H9 (cell line): ENCODE measurements at regions not wholly inside any gene's neighbourhood (a gene's known extent, or its start where the extent isn't known, plus 50 kb on each side); places are given as distances from the start of the nearest gene placed in this dataset.
"Not testable (repeated sequence)": the region's sequence is repeated elsewhere in the genome, so short reads cannot be mapped to it uniquely, and the experiment has no call there.

Experiments
- DNase-seq: peaks from one replicate; pipeline ENCODE4 v3.0.0-alpha.2; 2017
- H2AFZ ChIP-seq: one replicate; pipeline ENCODE4 v1.6.1; 2013; ENCODE audit warnings: mild to moderate bottlenecking, low read length, control low read depth, moderate library complexity
- H2AK5ac ChIP-seq: 2 replicates; pipeline ENCODE4 v1.6.1; 2013; ENCODE audit warnings: low read length, control low read depth, mixed read lengths; ENCODE audit not compliant: insufficient read length
- H2BK120ac ChIP-seq: one replicate; pipeline ENCODE4 v1.6.1; 2013; ENCODE audit warnings: low read depth, mild to moderate bottlenecking, low read length, control low read depth, inconsistent platforms; ENCODE audit not compliant: poor library complexity, severe bottlenecking
- H2BK12ac ChIP-seq: 2 replicates; pipeline ENCODE4 v1.6.1; 2013; ENCODE audit warnings: low read length, control low read depth, mixed read lengths, low read depth; ENCODE audit not compliant: insufficient read length
- H2BK15ac ChIP-seq: 2 replicates; pipeline ENCODE4 v1.6.1; 2013; ENCODE audit warnings: low read depth, low read length, control low read depth
- H2BK20ac ChIP-seq: one replicate; pipeline ENCODE4 v1.6.1; 2013; ENCODE audit warnings: low read depth, mild to moderate bottlenecking, low read length, control low read depth, inconsistent platforms; ENCODE audit not compliant: poor library complexity, severe bottlenecking
- H2BK5ac ChIP-seq: 2 replicates; pipeline ENCODE4 v1.6.1; 2013; ENCODE audit warnings: low read length, control low read depth, mixed read lengths; ENCODE audit not compliant: insufficient read length
- H3K14ac ChIP-seq: 2 replicates; pipeline ENCODE4 v1.6.1; 2013; ENCODE audit warnings: low read length, control low read depth; ENCODE audit not compliant: insufficient read depth
- H3K18ac ChIP-seq: 2 replicates; pipeline ENCODE4 v1.6.1; 2013; ENCODE audit warnings: low read depth, mild to moderate bottlenecking, mixed read lengths, low read length, control low read depth; ENCODE audit not compliant: insufficient read length
- H3K23ac ChIP-seq: 2 replicates; pipeline ENCODE4 v1.6.1; 2013; ENCODE audit warnings: low read length, control low read depth, mixed read lengths, low read depth; ENCODE audit not compliant: insufficient read length
- H3K23me2 ChIP-seq: 2 replicates; pipeline ENCODE4 v1.6.1; 2013; ENCODE audit warnings: low read depth, mild to moderate bottlenecking, mixed read lengths, low read length, control low read depth; ENCODE audit not compliant: insufficient read length, poor library complexity, severe bottlenecking
- H3K27ac ChIP-seq: 2 replicates; pipeline ENCODE4 v1.5.1; 2013; ENCODE audit warnings: low read length, control low read depth, mixed read lengths, low read depth; ENCODE audit not compliant: insufficient read length
- H3K27me3 ChIP-seq: 2 replicates; pipeline ENCODE4 v1.6.1; 2013; ENCODE audit warnings: low read length, control low read depth, inconsistent platforms; ENCODE audit not compliant: insufficient read depth
- H3K4ac ChIP-seq: 2 replicates; pipeline ENCODE4 v1.6.1; 2013; ENCODE audit warnings: low read depth, mild to moderate bottlenecking, control low read depth, inconsistent platforms, low read length, moderate library complexity
- H3K4me1 ChIP-seq: 2 replicates; pipeline ENCODE4 v1.6.1; 2013; ENCODE audit warnings: low read length, control low read depth, inconsistent platforms; ENCODE audit not compliant: insufficient read depth
- H3K4me2 ChIP-seq: 2 replicates; pipeline ENCODE4 v1.6.1; 2013; ENCODE audit warnings: low read length, control low read depth, mixed read lengths; ENCODE audit not compliant: insufficient read length, insufficient read depth
- H3K56ac ChIP-seq: 2 replicates; pipeline ENCODE4 v1.6.1; 2013; ENCODE audit warnings: low read depth, mild to moderate bottlenecking, mixed read lengths, low read length, control low read depth; ENCODE audit not compliant: insufficient read length
- H3K79me1 ChIP-seq: 2 replicates; pipeline ENCODE4 v1.6.1; 2013; ENCODE audit warnings: low read depth, mild to moderate bottlenecking, moderate library complexity, low read length, control low read depth, inconsistent platforms; ENCODE audit not compliant: insufficient read depth, poor library complexity, severe bottlenecking
- H3K79me2 ChIP-seq: 2 replicates; pipeline ENCODE4 v1.6.1; 2013; ENCODE audit warnings: low read length, control low read depth, inconsistent platforms; ENCODE audit not compliant: insufficient read depth
- H3K9ac ChIP-seq: 2 replicates; pipeline ENCODE4 v1.6.1; 2013; ENCODE audit warnings: low read length, control low read depth, mixed read lengths; ENCODE audit not compliant: insufficient read length; ENCODE audit errors: extremely low read depth
- H3K9me3 ChIP-seq: one replicate; pipeline ENCODE4 v1.6.1; 2013; ENCODE audit warnings: low read depth, low read length, inconsistent platforms; ENCODE audit not compliant: control insufficient read depth
- H3T11ph ChIP-seq: one replicate; pipeline ENCODE4 v1.6.1; 2013; ENCODE audit warnings: mild to moderate bottlenecking, low read length, control low read depth, inconsistent platforms
- H4K20me1 ChIP-seq: one replicate; pipeline ENCODE4 v1.6.1; 2013; ENCODE audit not compliant: control insufficient read depth, insufficient read length, insufficient read depth
- H4K5ac ChIP-seq: 2 replicates; pipeline ENCODE4 v1.6.1; 2013; ENCODE audit warnings: low read depth, mild to moderate bottlenecking, mixed read lengths, low read length, control low read depth; ENCODE audit not compliant: insufficient read length
- H4K8ac ChIP-seq: replicated peaks from 2 replicates; pipeline ENCODE4 v1.6.1; 2013; ENCODE audit warnings: low read length, control low read depth, mixed read lengths, low read depth; ENCODE audit not compliant: insufficient read length
- H4K91ac ChIP-seq: 2 replicates; pipeline ENCODE4 v1.6.1; 2013; ENCODE audit warnings: low read depth, mild to moderate bottlenecking, moderate library complexity, mixed read lengths, low read length, control low read depth; ENCODE audit not compliant: insufficient read length
- H3K27ac Mint-ChIP-seq, 3 experiments: 2 replicates in 2 of 3; 3 replicates in 1 of 3; pipeline ENCODE4 v1.8.0; 2020 to 2021; ENCODE audit warnings: mixed read lengths in 3 of 3, mild to moderate bottlenecking in 1 of 3, moderate library complexity in 1 of 3
- H3K27me3 Mint-ChIP-seq: 2 replicates; pipeline ENCODE4 v1.8.0; 2021; ENCODE audit warnings: low read depth, mild to moderate bottlenecking, moderate library complexity, mixed read lengths
- H3K36me3 Mint-ChIP-seq, 3 experiments: 2 replicates in 2 of 3; 3 replicates in 1 of 3; pipeline ENCODE4 v1.8.0; 2020 to 2021; ENCODE audit warnings: low read depth in 3 of 3, mixed read lengths in 3 of 3; ENCODE audit not compliant: insufficient read depth in 1 of 3
- H3K4me1 Mint-ChIP-seq, 2 experiments: 2 replicates each; pipeline ENCODE4 v1.8.0; 2020; ENCODE audit warnings: mixed read lengths in 2 of 2
- H3K4me3 Mint-ChIP-seq, 2 experiments: 2 replicates in 1 of 2; 3 replicates in 1 of 2; pipeline ENCODE4 v1.8.0; 2020 to 2021; ENCODE audit warnings: mild to moderate bottlenecking in 2 of 2, mixed read lengths in 2 of 2, moderate library complexity in 1 of 2
- H3K9me3 Mint-ChIP-seq, 2 experiments: 2 replicates in 1 of 2; 3 replicates in 1 of 2; pipeline ENCODE4 v1.8.0; 2020; ENCODE audit warnings: mild to moderate bottlenecking in 2 of 2, mixed read lengths in 2 of 2, moderate library complexity in 1 of 2
- CTCF ChIP-seq: fragments of 200-600 bp; sonication (generic); conservative IDR thresholded peaks from 3 replicates; pipeline ENCODE4 v1.8.0; 2021; ENCODE audit warnings: antibody characterized with exemption, mild to moderate bottlenecking
- WGBS: extraction: QIAGEN DNeasy Blood & Tissue Kit; methylation state at CpG from one replicate; pipeline ENCODE4 v1.1.7; 2013; ENCODE audit warnings: missing lambda C conversion rate, low lambda C conversion rate, mixed read lengths; ENCODE audit not compliant: insufficient read length; ENCODE audit errors: extremely low coverage; 5-methylcytosine and 5-hydroxymethylcytosine counted together

- no peak overlapping the region for H4K91ac ChIP-seq
Observed at GRCh38 chrX:42175843-42176242, 252.5 kb upstream of the CASK start.

GRCh38 chrX:42157923-42158322 is 234.6 kb upstream of the CASK start:
- not testable (repeated sequence) for H2BK12ac ChIP-seq, H3K4ac ChIP-seq, H3K79me2 ChIP-seq, H3K18ac ChIP-seq, H4K5ac ChIP-seq, DNase-seq, H2AK5ac ChIP-seq, H2BK5ac ChIP-seq, H3K27ac ChIP-seq, H4K20me1 ChIP-seq, H3K4me3 Mint-ChIP-seq, H3K14ac ChIP-seq, H2AFZ ChIP-seq, H3K23me2 ChIP-seq, H4K91ac ChIP-seq, H2BK120ac ChIP-seq, H3K27me3 ChIP-seq, H3K4me2 ChIP-seq, H3K9me3 ChIP-seq, H3K9ac ChIP-seq, H4K8ac ChIP-seq, H3K4me1 Mint-ChIP-seq, H2BK20ac ChIP-seq, H3K56ac ChIP-seq, H2BK15ac ChIP-seq, H3K23ac ChIP-seq, H3K27me3 Mint-ChIP-seq, H3K79me1 ChIP-seq, H3K27ac Mint-ChIP-seq, H3K4me1 ChIP-seq, H3T11ph ChIP-seq
- H3K9me3 Mint-ChIP-seq = peaks cover 60 to 62% of the 10 kb centered on the region in 2 experiments
- WGBS = no CpG with 5 or more reads among the region's 2 CpGs
- H3K36me3 Mint-ChIP-seq = peaks cover 18 to 35% (median 25%) of the 10 kb centered on the region in 3 experiments

More at GRCh38 chrX:42175843-42176242, 252.5 kb upstream of the CASK start:
- no peak overlapping the region for H3K4ac ChIP-seq
- H3K9ac ChIP-seq = no peak overlapping the region
- H3K14ac ChIP-seq = no peak overlapping the region
- H3K56ac ChIP-seq = no peak overlapping the region
- H3T11ph ChIP-seq = no peak overlapping the region
- H3K27me3 ChIP-seq = no peaks in the 10 kb centered on the region
- Mint-ChIP-seq H3K9me3 (peaks cover 58 to 68% of the 10 kb centered on the region in 2 experiments), H3K4me3 (no peak overlapping the region), H3K36me3 (peaks cover 0 to 2% (median 0%) of the 10 kb centered on the region in 3 experiments; a peak in 3 of 7 replicates), H3K27me3 (peaks cover 1% of the 10 kb centered on the region; the same call in 1 of the 2 replicates), H3K27ac (no peak overlapping the region), H3K4me1 (no peaks in the 10 kb centered on the region)
- no peak overlapping the region for H3K4me2 ChIP-seq
- H3K23me2 ChIP-seq = no peaks in the 10 kb centered on the region
- H3K4me1 ChIP-seq = no peaks in the 10 kb centered on the region
- no peak for DNase-seq
- WGBS = no CpG with 5 or more reads among the region's 2 CpGs
- no peak overlapping the region for H4K5ac ChIP-seq
- H2AK5ac ChIP-seq = no peak overlapping the region
- H2BK12ac ChIP-seq = no peak overlapping the region
- H4K20me1 ChIP-seq = no peaks in the 10 kb centered on the region
- no peaks in the 10 kb centered on the region for H3K79me1 ChIP-seq
- no peak overlapping the region for H2BK5ac ChIP-seq
- TF ChIP-seq CTCF = no peak
- no peak overlapping the region for H3K18ac ChIP-seq
- no peak overlapping the region for H2BK20ac ChIP-seq
- H2BK15ac ChIP-seq = no peak overlapping the region
- H3K23ac ChIP-seq = no peak overlapping the region
- no peak overlapping the region for H4K8ac ChIP-seq
- H3K27ac ChIP-seq = no peak overlapping the region
- H2BK120ac ChIP-seq = no peak overlapping the region
- H3K9me3 ChIP-seq = no peaks in the 10 kb centered on the region
- H2AFZ ChIP-seq = no peak overlapping the region
- no peaks in the 10 kb centered on the region for H3K79me2 ChIP-seq
